GM12878 (cell line): ENCODE measurements at regions not wholly inside any gene's neighbourhood (a gene's known extent, or its start where the extent isn't known, plus 50 kb on each side); places are given as distances from the start of the nearest gene placed in this dataset.

ENCODE experiments used
- ATAC-seq: fragments of 200-7000 bp; cut with Tn5 transposase; 3 replicates; pipeline ENCODE4 v1.9.1; 2020; ENCODE audit warnings: mild to moderate bottlenecking, moderate library complexity
- BruUV-seq: library from RNA; stranded (reverse); fragments of 400-500 nt; replicated peaks from 2 replicates; lab custom pipeline; 2021; lab: Mats Ljungman, UMichigan
- CTCF ChIA-PET: fragments of 300-600 bp; sonication (Branson Sonifier 250); formaldehyde crosslinking; extraction: SDS; loops from one replicate; lab custom pipeline; 2021; ENCODE audit warnings: inconsistent platforms; lab: Yijun Ruan, JAX
- POLR2A ChIA-PET: fragments of 350-600 bp; formaldehyde crosslinking; extraction: SDS; loops from one replicate; lab custom pipeline; 2021; ENCODE audit warnings: inconsistent platforms; lab: Charles Lee
- RAD21 ChIA-PET: fragments of 300-600 bp; sonication (Branson Sonifier 250); formaldehyde crosslinking; loops from one replicate; lab custom pipeline; 2023; ENCODE audit warnings: antibody characterized with exemption; ENCODE audit not compliant: unreplicated experiment; lab: Charles Lee
- SMC1A ChIA-PET: fragments of 300-600 bp; sonication (Branson Sonifier 250); formaldehyde crosslinking; loops from one replicate; lab custom pipeline; 2023; ENCODE audit not compliant: unreplicated experiment, uncharacterized antibody; lab: Charles Lee
- DNase-seq: peaks from one replicate; pipeline ENCODE4 v3.0.0-alpha.2; 2011; ENCODE audit warnings: low read depth, low spot score
- FAIRE-seq: peaks from 3 replicates; lab custom pipeline; 2011; peaks lifted over from hg19 to GRCh38; lab: Jason Lieb, UNC
- H2AFZ ChIP-seq: 2 replicates; pipeline ENCODE4 v1.6.0; 2011; ENCODE audit warnings: low read depth, low read length, control low read depth; ENCODE audit not compliant: control insufficient read depth
- H3K27ac ChIP-seq: 2 replicates; pipeline ENCODE4 v1.5.1; 2011; ENCODE audit warnings: control low read depth; ENCODE audit not compliant: control insufficient read depth, insufficient read depth
- H3K27me3 ChIP-seq, 2 experiments: replicated peaks in 1 of 2; 2 replicates each; pipeline versions ENCODE4 v1.6.0 to v1.6.1; 2011; ENCODE audit warnings: low read length in 1 of 2; ENCODE audit not compliant: control insufficient read depth in 2 of 2, insufficient read depth in 2 of 2
- H3K36me3 ChIP-seq, 2 experiments: 2 replicates each; pipeline ENCODE4 v1.5.1; 2011; ENCODE audit warnings: low read length in 1 of 2; ENCODE audit not compliant: control insufficient read depth in 2 of 2, insufficient read depth in 2 of 2
- H3K4me1 ChIP-seq: 2 replicates; pipeline ENCODE4 v1.6.1; 2011; ENCODE audit warnings: mild to moderate bottlenecking, low read length, moderate library complexity, mixed read lengths; ENCODE audit not compliant: control insufficient read depth, insufficient read depth
- H3K4me2 ChIP-seq: 2 replicates; pipeline ENCODE4 v1.6.0; 2011; ENCODE audit warnings: control low read depth; ENCODE audit not compliant: control insufficient read depth, insufficient read depth
- H3K4me3 ChIP-seq: fragments of 200-600 bp; sonication (generic); 2 replicates; pipeline ENCODE4 v1.5.1; 2016
- H3K79me2 ChIP-seq: 2 replicates; pipeline ENCODE4 v1.6.0; 2011; ENCODE audit warnings: low read length; ENCODE audit not compliant: control insufficient read depth, insufficient read depth
- H3K9ac ChIP-seq: 2 replicates; pipeline ENCODE4 v1.8.0; 2011; ENCODE audit warnings: low read length, control low read depth, mixed read lengths; ENCODE audit not compliant: control insufficient read depth, insufficient read depth
- H3K9me3 ChIP-seq: replicated peaks from 3 replicates; pipeline ENCODE4 v1.5.1; 2011; ENCODE audit warnings: mild to moderate bottlenecking, low read length; ENCODE audit not compliant: control insufficient read depth, insufficient read depth
- H4K20me1 ChIP-seq: 2 replicates; pipeline ENCODE4 v1.6.0; 2011; ENCODE audit not compliant: control insufficient read depth, insufficient read depth
- BCLAF1 ChIP-seq: fragments of 450-650 bp; IDR thresholded peaks from 2 replicates; pipeline ENCODE4 v1.6.1; 2017; ENCODE audit warnings: antibody characterized with exemption, mild to moderate bottlenecking, moderate library complexity
- BHLHE40 ChIP-seq, 2 experiments: fragments of 450-650 bp in 1 of 2; IDR thresholded peaks; 2 replicates each; pipeline ENCODE4 v1.6.1; 2011 to 2017; ENCODE audit warnings: low read depth in 2 of 2, borderline replicate concordance in 1 of 2, improper control_type of control experiment in 1 of 2, low read length in 1 of 2, mild to moderate bottlenecking in 1 of 2
- HCFC1 ChIP-seq: fragments of 150-350 bp; IDR thresholded peaks from 2 replicates; pipeline ENCODE4 v1.6.1; 2014; ENCODE audit warnings: low read length
- IRF3 ChIP-seq: fragments of 450-650 bp; IDR thresholded peaks from 2 replicates; pipeline ENCODE4 v1.6.1; 2014; ENCODE audit warnings: mild to moderate bottlenecking
- NFYA ChIP-seq: IDR thresholded peaks from 2 replicates; pipeline ENCODE4 v1.6.1; 2011; ENCODE audit warnings: low read depth, mild to moderate bottlenecking, low read length, improper control_type of control experiment, borderline replicate concordance
- SIN3A ChIP-seq: IDR thresholded peaks from 2 replicates; pipeline ENCODE4 v1.6.1; 2012; ENCODE audit warnings: low read depth, low read length, improper control_type of control experiment
- USF2 ChIP-seq: IDR thresholded peaks from 2 replicates; pipeline ENCODE4 v1.6.1; 2011; ENCODE audit warnings: low read depth, low read length, improper control_type of control experiment, borderline replicate concordance
- ZNF274 ChIP-seq: IDR thresholded peaks from one replicate; pipeline ENCODE4 v1.8.0; 2011; ENCODE audit not compliant: insufficient read length, insufficient read depth
- WGBS: methylation state at CpG from one replicate; pipeline ENCODE4 v1.1.6; 2016; ENCODE audit warnings: low lambda C conversion rate; ENCODE audit not compliant: insufficient replicate concordance, insufficient coverage; ENCODE audit errors: missing lambda C conversion rate; 5-methylcytosine and 5-hydroxymethylcytosine counted together
- in situ Hi-C: fragments of 300-500 bp; cut with MboI; formaldehyde crosslinking; loops from 9 replicates; pipeline ENCODE4 v1.14.3; 2018; ENCODE audit warnings: mixed read lengths
- intact Hi-C: fragments of 100-400 bp; cut with micrococcal nuclease; formaldehyde crosslinking; loops from one replicate; pipeline ENCODE4 v1.14.2; 2022; ENCODE audit not compliant: unreplicated experiment

- H3K27ac ChIP-seq = no peak overlapping the region
- intact Hi-C loops (no loop called here), in situ Hi-C loops (no loop called here)
- ChIA-PET RAD21 (no interaction called here), POLR2A (no interaction called here), CTCF (no interaction called here), SMC1A (interaction anchor here (0.7 to 0.9 kb wide), 2 partner anchors 57 to 345 kb away, joined by 3 read pairs; no protein-coding TSS in a partner anchor)
- H4K20me1 ChIP-seq = no peaks in the 10 kb centered on the region
- DNase-seq = no peak
- H3K4me2 ChIP-seq = no peak overlapping the region
- peaks cover 2% of the 10 kb centered on the region in 2 experiments; a peak in 3 of 4 replicates for H3K27me3 ChIP-seq
- no peaks in the 10 kb centered on the region for H3K9me3 ChIP-seq
- no peak for FAIRE-seq
- no peaks in the 10 kb centered on the region for H3K79me2 ChIP-seq
- 5% methylated on average over 3 of the region's 3 CpGs for WGBS
- H3K4me1 ChIP-seq = no peaks in the 10 kb centered on the region
- H3K9ac ChIP-seq = no peak overlapping the region
- no peak overlapping the region for H3K4me3 ChIP-seq
- peak; percentile 41; the same call in 1 of the 3 replicates for ATAC-seq
- H2AFZ ChIP-seq = no peak overlapping the region
- no peaks in the 10 kb centered on the region for H3K36me3 ChIP-seq
- no TSS peak for BruUV-seq
- TF ChIP-seq BHLHE40 (IDR thresholded peaks at IDR 0.05; ENCODE audit: borderline replicate concordance in 1 of 2, low read depth in 2 of 2, low read length in 1 of 2) = no peak
- TF ChIP-seq NFYA = no peak
- no peak for TF ChIP-seq IRF3
- no peak for TF ChIP-seq BCLAF1
- TF ChIP-seq HCFC1 = no peak
- no peak for TF ChIP-seq SIN3A
- no peak for TF ChIP-seq USF2
- TF ChIP-seq ZNF274 = no peak
- TF ChIP-seq, all 136 proteins: peak for 0
Measured at GRCh38 chr2:236916181-236916580, 169.5 kb upstream of the COPS8 start.
